ENCODE measurements at regions not wholly inside any gene's neighbourhood (a gene's known extent, or its start where the extent isn't known, plus 50 kb on each side); places are given as distances from the start of the nearest gene placed in this dataset.
"Not testable (repeated sequence)": the region's sequence is repeated elsewhere in the genome, so short reads cannot be mapped to it uniquely, and the experiment has no call there.

DNA sequence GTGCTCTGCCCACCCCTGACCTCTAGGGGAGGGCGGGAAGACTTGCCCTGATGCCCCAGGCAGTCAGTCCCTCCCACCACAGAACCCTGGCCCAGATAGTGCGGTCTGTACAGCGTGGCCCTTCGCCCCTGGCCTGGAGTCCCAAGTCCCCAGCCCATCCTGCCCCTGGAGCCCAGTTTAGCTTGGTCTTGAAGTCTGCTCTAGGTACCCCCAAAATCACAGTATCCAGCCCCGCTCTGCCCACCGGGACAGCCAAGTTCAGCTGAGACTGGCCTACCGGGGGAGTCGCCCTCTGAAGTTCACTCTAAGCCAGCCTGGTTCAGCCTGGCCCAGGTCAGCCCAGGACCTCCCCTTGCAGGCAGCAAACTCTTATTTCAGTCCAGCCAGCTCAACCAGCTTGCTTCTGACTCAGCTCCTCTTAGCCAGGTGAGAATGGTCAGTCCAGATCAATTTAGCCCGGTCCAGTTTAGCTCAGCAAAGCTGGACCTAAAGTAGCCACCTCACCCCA, 75.9 kb downstream of the TMEM121 start:
- H3K27ac ChIP-seq: no peak overlapping the region
- no peak for TF ChIP-seq ZFX (IDR thresholded peaks at IDR 0.05; ENCODE audit: borderline replicate concordance)
- TF ChIP-seq, protein P1, sequence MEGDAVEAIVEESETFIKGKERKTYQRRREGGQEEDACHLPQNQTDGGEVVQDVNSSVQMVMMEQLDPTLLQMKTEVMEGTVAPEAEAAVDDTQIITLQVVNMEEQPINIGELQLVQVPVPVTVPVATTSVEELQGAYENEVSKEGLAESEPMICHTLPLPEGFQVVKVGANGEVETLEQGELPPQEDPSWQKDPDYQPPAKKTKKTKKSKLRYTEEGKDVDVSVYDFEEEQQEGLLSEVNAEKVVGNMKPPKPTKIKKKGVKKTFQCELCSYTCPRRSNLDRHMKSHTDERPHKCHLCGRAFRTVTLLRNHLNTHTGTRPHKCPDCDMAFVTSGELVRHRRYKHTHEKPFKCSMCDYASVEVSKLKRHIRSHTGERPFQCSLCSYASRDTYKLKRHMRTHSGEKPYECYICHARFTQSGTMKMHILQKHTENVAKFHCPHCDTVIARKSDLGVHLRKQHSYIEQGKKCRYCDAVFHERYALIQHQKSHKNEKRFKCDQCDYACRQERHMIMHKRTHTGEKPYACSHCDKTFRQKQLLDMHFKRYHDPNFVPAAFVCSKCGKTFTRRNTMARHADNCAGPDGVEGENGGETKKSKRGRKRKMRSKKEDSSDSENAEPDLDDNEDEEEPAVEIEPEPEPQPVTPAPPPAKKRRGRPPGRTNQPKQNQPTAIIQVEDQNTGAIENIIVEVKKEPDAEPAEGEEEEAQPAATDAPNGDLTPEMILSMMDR (IDR thresholded peaks at IDR 0.05): no peak

DNA sequence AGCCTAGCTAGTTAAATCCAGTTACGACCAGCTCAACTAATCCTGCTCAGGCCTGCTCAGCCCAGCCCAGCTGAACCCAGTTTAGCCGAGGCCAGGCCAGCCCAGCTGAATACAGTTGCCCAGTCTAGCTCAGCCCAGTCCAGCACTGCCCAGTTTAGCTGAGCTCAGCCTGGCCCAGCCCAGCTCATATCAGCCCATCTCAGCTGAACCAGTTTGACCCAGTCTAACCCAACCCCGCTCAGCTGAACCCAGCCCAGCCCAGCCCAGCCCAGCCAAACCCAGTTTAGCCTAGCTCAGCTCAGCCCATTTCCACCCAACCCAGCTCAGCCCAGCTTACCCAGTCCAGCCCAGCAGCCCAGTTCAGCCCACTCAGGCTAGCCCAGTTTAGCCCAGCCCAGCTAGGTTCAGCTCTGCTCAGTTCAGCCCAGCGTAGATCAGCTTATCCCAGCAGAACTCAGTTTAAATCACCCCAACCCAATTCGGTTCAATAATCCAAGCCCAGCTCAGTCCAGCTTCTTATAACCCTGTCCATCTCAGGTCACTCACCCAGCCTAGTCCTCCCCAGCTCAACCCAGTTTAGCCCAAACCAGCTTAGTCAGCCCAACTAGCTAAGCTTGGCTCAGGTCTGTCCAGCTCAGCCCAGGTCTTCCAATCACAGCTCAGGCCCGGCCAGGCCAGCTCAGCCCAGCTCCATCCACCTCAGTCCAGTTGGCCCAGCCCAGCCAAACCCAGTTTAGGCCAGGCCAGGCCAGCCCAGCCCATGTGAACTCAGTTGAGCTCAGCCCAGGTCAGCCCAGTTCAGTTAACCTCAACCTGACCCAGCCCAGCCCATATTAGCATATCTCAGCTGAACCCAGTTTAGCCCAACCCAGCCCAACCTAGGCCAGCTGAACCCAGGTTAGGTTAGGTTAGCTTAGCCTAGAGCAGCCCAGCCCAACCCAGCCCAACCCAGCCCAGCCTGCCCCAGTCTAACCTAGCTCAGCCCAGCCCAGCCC, 76.7 kb downstream of the TMEM121 start:
- H3K27ac ChIP-seq: no peak overlapping the region
- TF ChIP-seq, protein P1 (IDR thresholded peaks at IDR 0.05): no peak
- TF ChIP-seq ZFX (IDR thresholded peaks at IDR 0.05; ENCODE audit: borderline replicate concordance): no peak

DNA sequence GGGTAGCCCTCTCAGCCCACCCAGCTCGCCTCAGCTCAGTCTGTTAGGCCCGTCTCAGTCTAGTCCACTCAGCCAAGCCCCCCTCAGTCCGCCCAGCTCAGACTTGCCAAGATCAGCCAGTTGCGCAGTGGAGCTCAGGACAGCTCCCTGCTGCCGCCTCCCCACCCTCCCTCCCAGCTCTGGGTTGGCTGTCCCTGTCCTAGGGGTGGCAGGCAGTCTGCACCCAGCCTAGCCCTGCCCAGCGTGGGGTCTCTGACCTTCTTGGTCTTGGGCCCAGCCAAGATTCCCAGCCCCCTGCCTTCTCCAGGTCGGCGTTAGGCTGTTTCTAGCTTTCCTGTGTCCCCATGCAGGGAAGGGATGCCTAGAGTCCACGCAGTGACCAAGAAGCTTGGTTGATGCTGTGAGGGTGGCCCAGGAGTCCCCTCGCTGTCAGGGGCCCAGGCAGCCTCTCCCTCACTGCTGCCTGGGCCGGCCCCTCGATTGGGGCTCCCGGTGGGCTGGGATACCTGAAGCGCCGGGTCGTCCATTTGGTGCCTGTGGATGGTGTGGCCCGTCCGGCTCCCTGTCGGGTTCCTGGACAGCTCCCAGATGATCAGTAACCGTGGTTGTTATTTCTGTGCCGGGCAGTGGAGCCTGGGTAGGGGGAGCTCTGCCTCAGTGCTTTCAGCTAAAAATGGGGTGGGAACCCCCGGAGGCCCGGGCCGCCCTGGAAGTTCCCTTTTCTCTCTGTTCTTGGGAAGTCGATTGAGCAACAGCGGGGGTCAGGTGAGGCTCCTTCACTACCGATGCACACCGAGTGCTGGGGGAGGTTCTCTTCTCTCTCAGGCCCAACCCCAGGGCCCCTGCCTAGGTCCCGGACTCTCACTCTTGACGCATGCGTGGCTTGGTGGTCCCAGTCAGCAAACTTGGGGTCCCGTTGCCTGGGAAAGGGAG, 78.4 kb downstream of the TMEM121 start:
- not testable (repeated sequence) for H3K27ac ChIP-seq

DNA sequence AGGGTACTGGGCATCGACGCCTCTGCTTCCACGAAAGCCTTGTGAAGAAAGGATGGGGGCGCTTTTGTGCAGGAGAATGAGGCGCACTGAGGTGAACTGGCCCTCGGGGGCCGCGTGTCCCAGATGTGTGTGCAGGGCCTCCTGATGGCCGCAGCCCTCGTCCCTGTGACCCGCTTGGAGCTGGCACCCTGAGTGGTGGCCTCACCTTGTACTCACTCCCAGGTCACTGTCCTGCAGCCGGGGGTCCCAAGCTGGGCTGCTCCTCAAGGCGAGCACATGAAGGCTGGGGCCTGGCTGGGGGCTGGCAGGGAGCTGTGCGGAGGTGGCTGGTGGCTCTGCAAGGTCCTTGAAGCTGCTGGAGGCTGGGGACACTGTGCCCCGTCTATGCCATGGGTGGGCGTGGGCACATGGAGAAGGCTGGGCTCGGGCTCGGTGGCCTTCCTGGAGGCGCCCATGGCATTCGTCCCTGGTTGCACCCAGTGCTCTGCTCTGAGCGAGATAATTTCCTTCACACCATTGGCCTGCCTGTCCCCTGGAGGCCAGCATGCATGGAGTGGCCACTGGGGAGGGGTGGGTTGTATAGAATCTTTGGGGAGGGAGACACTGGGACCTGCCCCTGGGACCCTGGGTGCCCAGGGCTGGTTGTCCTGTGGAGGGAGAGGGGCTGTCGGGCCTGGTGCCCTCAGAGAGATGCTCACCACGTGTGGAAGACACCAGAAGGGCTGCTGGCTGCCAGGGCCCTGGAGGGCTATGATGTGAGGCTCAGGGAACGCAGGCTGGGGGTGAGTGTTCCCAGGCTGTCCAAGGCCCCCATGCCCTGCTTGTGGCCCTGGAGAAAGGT, 79.3 kb downstream of the TMEM121 start:
- H3K27ac ChIP-seq: no peak overlapping the region
- TF ChIP-seq ZFX (IDR thresholded peaks at IDR 0.05; ENCODE audit: borderline replicate concordance): no peak
- TF ChIP-seq, protein P1 (IDR thresholded peaks at IDR 0.05): no peak

DNA sequence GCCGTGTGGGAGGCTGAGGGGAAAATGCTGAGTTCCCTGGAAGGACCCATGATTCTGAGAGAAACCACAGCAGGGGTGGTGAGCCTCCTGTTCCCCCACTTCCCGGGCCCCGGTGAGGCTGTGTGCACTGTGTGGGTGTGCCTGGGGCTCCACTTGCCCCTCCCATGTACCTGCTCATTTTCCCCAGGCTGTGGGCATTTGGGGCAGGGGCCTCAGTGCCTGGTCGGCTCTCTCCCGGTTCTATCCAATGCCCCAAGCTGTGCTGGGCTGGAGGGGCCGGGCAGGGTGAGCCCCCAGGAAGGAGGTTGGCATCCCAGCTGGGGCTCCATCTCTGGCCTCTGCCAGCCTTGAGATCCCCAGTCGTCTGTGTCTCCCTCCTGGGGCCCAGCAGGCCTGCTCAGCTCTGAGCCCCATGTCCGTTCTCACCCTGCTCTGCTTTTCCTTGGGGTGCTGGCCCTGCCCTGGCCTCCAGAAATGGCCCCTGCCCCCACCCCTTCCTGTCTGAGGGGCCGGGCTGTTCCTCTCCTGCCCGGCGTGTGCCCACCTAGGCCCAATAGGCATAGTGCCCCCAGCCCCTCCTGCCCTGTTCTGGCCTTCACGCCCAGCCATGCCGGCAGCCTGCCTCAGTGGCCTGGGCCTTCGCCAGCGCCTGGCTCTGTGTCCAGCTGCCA, 80.1 kb downstream of the TMEM121 start:
- H3K27ac ChIP-seq: not testable (repeated sequence)

DNA sequence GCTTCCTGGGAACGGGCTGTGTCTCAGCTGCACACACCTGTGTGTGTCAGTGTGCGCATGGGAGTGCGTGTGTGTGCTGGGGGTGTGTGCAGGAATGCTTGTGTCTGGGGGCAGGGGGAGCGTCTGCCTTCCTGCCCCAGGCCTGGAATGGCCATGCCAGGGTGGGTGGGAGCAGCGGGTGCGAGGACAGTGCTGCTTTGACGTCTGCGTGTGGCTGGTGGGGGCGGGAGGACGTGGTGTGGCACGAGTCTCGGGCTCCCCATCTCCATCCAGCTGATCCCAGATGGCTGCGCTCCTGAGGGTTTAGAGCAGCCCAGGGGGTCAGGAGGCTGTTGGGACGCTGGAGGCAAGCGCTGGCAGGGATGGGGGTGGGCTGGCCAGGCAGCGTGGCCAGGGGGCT, 80.6 kb downstream of the TMEM121 start:
- H3K27ac ChIP-seq: not testable (repeated sequence)

DNA sequence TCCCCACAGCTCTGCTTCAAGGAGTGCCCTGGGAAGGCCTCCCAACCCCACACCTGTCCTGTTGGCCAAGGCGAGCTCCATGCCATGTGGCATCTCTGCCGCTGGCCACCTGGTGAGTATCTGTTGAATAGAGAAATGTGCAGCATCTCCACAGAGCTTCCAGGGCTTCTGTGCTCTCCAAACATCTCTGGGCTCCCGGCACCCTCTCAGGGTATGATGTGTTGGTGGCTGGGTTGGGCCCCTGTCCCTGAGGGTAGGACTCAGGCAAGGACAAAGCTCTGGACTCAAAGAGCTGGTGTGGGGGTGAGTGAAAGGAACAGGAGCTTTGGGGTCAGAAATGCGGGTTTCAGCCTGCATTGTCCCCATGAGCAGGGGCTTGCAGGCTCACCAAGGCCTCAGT, 88.6 kb downstream of the TMEM121 start:
- not testable (repeated sequence) for H3K27ac ChIP-seq

DNA sequence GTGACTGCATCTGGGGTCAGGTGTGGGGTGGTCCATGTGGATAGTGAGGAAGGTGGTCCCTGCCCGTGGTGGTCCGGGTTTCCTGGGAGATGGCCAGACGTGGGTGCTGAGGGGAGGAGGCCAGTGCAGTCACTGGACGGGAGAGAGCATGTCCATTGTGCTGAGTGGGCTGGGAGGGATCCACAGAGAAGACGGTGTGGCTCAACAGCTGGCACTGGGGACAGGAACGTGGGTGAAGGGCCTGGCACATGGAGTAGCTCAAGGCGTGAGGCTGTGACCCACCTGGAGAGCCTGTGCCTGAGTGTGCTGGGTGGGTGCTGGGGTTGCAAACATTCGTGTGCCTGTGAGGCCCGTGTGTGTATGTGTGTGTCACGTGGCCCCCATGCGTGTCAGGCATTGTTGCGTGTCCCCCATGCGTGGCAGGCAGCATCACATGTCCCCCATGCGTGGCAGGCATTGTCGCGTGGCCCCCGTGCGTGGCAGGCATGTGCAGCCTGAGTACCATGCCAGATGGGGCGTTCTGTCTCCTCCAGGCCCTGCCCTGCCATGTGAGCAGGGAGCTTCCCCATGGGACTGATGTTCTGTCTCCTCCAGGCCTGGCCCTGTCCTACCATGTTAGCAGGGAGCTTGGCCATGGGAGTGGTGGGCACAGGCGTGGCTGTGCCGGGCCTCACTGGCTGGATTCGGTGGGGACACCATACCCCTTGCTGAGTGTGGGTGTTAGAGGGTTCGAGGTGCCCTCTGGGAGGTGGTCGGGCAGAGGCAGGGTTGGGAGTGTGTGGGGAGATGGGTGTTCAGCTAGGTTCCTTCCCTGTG, 89.8 kb downstream of the TMEM121 start:
- not testable (repeated sequence) for H3K27ac ChIP-seq

DNA sequence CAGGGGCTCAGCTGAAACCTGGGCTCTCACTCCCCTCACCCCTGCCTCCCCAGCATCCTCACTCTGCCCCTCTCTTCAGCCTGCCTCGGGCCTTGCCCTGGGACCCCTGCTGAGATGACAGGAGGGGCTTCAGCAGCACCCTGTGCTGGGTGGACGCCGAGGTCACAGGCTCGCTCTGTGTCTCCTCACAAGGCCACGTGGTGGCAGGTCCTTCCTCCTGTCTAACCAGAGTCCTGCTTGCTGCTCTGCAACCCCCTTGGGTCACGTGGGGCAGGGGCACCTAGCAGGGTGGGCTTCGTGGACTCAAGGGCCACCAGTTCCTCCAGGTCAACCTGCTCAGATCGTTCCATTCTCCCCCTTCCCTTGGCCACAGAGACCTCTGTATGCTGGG, 90.4 kb downstream of the TMEM121 start:
- no peak for TF ChIP-seq ZFX (IDR thresholded peaks at IDR 0.05; ENCODE audit: borderline replicate concordance)
- TF ChIP-seq, protein P1 (IDR thresholded peaks at IDR 0.05): no peak
- H3K27ac ChIP-seq: no peak overlapping the region

All from 22Rv1 (cell line).